DOHH2 (cell line): ENCODE measurements at regions not wholly inside any gene's neighbourhood (a gene's known extent, or its start where the extent isn't known, plus 50 kb on each side); places are given as distances from the start of the nearest gene placed in this dataset.

Experiments
- EZH2phosphoT487 ChIP-seq: fragments of 200-600 bp; sonication (generic); IDR thresholded peaks from 2 replicates; pipeline ENCODE4 v1.6.1; 2017; ENCODE audit warnings: borderline replicate concordance, mild to moderate bottlenecking, antibody characterized with exemption, low read length, moderate library complexity, mixed read lengths
- TF ChIP-seq, protein P1 (sequence below): fragments of 200-600 bp; sonication (generic); IDR thresholded peaks from one replicate; pipeline ENCODE4 v1.5.1; 2014; ENCODE audit warnings: antibody characterized with exemption, mild to moderate bottlenecking, low read depth, low read length; ENCODE audit not compliant: poor library complexity, severe bottlenecking

DNA sequence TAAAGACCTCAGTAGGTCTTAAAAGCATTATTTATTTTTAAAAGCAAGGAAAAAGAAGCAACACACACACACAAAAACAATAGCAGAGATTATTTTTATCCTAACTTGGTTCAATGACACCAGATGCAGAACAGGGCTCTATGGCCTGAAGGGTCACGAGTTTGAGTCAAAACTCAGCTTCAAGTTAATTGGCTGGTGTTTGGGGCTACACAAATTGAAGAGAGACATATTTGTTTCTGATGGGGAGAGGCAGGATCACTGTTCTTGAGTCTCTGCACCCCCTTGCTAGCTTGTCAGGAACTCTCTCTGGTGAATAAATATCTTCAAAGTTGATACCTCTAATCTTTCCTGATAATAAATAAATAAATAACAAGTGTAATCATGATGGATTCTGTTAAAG lies 466.1 kb downstream of the PRKD1 start:
- TF ChIP-seq, protein P1, sequence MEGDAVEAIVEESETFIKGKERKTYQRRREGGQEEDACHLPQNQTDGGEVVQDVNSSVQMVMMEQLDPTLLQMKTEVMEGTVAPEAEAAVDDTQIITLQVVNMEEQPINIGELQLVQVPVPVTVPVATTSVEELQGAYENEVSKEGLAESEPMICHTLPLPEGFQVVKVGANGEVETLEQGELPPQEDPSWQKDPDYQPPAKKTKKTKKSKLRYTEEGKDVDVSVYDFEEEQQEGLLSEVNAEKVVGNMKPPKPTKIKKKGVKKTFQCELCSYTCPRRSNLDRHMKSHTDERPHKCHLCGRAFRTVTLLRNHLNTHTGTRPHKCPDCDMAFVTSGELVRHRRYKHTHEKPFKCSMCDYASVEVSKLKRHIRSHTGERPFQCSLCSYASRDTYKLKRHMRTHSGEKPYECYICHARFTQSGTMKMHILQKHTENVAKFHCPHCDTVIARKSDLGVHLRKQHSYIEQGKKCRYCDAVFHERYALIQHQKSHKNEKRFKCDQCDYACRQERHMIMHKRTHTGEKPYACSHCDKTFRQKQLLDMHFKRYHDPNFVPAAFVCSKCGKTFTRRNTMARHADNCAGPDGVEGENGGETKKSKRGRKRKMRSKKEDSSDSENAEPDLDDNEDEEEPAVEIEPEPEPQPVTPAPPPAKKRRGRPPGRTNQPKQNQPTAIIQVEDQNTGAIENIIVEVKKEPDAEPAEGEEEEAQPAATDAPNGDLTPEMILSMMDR = no peak
- no peak for TF ChIP-seq EZH2phosphoT487
